Spleen (tissue), 7 donors: ENCODE measurements at regions not wholly inside any gene's neighbourhood (a gene's known extent, or its start where the extent isn't known, plus 50 kb on each side); places are given as distances from the start of the nearest gene placed in this dataset.

ENCODE experiments used
- CTCF ChIP-seq, 11 experiments: fragments of 200-600 bp in 7 of 11; fragments of 450-650 bp in 4 of 11; sonication (generic) in 4 of 11; IDR thresholded peaks in 8 of 11; conservative IDR thresholded peaks in 3 of 11; 1 replicate in 7 of 11; 2 replicates in 4 of 11; pipeline versions ENCODE4 v1.4.0 to v1.8.0; 2016 to 2021; ENCODE audit warnings: antibody characterized with exemption in 11 of 11, inconsistent platforms in 4 of 11, mild to moderate bottlenecking in 1 of 11
- POLR2A ChIP-seq, 3 donors: fragments of 450-650 bp; IDR thresholded peaks; one replicate each; pipeline ENCODE4 v1.5.1; 2017; ENCODE audit warnings: antibody characterized with exemption in 3 of 3, mild to moderate bottlenecking in 1 of 3
- donor health status: DM: no; HTN: no; CAD: no; lungs with moderate emphysema.
- donor health status: DM: no; HTN: no; CAD: no.
- donor health status: DM: no; HTN: no; CAD: no.

DNA sequence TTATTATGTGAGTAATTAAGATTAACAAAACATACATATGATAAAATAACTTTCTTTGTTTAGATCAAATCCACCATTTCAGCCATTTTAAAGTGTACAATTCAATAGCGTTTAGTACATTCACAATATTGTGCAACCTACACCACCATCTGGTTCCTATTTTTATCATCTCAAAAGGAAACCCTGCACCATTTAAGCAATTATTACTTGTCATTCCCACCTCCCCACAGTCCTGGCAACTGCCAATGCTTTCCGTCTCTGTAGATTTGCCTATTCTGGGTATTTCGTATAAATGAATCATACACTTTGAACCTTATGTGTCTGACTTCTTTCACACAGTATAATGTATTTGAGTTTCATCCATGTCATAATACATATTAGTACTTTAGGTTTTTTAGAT, 162.5 kb upstream of the CNTNAP4 start:
- TF ChIP-seq CTCF (IDR thresholded peaks at IDR 0.05 in 8 of 11, conservative IDR thresholded peaks at IDR 0.05 in 3 of 11) (no peak), POLR2A (IDR thresholded peaks at IDR 0.05) (no peak)
